Type B pancreatic cell (in vitro differentiated cells): ENCODE measurements at regions not wholly inside any gene's neighbourhood (a gene's known extent, or its start where the extent isn't known, plus 50 kb on each side); places are given as distances from the start of the nearest gene placed in this dataset.

Experiments
- DNase-seq: peaks from one replicate; pipeline ENCODE4 v3.0.0; 2021; ENCODE audit warnings: mixed read lengths; ENCODE audit not compliant: unreplicated experiment; ENCODE audit errors: extremely low spot score
- H3K27ac Mint-ChIP-seq: 2 replicates; pipeline ENCODE4 v1.8.0; 2021; ENCODE audit warnings: mild to moderate bottlenecking, mixed read lengths
- H3K27me3 Mint-ChIP-seq: 2 replicates; pipeline ENCODE4 v1.8.0; 2021; ENCODE audit warnings: mixed read lengths
- H3K36me3 Mint-ChIP-seq: 2 replicates; pipeline ENCODE4 v1.8.0; 2021; ENCODE audit warnings: mixed read lengths
- H3K4me1 Mint-ChIP-seq: one replicate; pipeline ENCODE4 v1.8.0; 2021; ENCODE audit warnings: mixed read lengths; ENCODE audit not compliant: unreplicated experiment
- H3K4me3 Mint-ChIP-seq: 2 replicates; pipeline ENCODE4 v1.8.0; 2021; ENCODE audit warnings: mild to moderate bottlenecking, mixed read lengths
- H3K9me3 Mint-ChIP-seq: 2 replicates; pipeline ENCODE4 v1.8.0; 2021; ENCODE audit warnings: mixed read lengths
- TF ChIP-seq, protein P1 (sequence below): fragments of 200-600 bp; sonication (generic); conservative IDR thresholded peaks from 2 replicates; pipeline ENCODE4 v1.5.0; 2021; ENCODE audit warnings: antibody characterized with exemption, mild to moderate bottlenecking

DNA sequence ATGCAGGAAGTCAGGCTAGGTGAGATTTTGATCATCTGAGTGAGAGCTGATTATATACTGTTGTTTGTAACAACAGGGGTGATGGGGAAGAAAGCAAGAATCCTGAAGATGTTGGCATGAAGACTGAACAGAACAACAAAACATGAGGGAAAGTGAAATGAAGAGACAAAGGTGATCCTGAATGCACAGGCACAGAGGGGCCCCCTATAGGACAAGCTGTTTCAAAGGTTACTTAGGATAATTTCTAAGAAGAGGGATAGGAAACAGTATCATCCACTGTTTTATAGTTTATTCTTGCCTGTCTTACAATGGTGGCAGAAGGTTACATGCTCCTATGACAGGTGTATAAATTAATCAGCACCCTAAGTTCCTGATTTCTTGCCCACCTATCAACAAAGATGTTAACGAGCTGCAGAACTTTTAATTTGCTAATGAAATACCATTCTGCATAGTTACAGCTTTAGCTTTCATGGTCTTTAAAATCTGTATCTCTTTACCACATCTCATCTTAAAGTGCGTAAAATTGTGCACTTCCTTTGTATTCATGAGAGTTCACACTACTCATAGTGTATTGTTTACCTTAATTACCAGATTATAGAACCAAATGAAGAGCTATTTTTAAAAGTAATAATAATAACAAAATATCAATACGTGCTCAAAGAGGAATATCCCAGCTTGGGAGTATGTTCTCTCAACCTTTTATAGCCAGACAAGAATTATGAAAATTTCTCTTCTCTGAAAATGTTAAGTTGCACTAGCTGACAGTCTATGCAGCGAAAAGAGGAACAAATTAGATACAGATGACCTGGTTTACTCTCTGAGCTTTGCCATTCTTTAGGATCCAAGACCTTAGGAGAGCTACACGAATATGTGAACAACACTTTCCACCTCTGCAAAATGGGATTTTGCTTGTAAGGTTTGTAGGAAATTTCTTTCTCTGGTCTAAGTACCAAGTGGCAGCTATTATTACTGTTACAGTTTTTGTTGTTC lies 192.5 kb downstream of the EDN1 start:
- DNase-seq: no peak
- peaks cover 4% of the 10 kb centered on the region for H3K9me3 Mint-ChIP-seq
- H3K4me3 Mint-ChIP-seq: no peak overlapping the region
- no peak overlapping the region for H3K27ac Mint-ChIP-seq
- TF ChIP-seq, protein P1, sequence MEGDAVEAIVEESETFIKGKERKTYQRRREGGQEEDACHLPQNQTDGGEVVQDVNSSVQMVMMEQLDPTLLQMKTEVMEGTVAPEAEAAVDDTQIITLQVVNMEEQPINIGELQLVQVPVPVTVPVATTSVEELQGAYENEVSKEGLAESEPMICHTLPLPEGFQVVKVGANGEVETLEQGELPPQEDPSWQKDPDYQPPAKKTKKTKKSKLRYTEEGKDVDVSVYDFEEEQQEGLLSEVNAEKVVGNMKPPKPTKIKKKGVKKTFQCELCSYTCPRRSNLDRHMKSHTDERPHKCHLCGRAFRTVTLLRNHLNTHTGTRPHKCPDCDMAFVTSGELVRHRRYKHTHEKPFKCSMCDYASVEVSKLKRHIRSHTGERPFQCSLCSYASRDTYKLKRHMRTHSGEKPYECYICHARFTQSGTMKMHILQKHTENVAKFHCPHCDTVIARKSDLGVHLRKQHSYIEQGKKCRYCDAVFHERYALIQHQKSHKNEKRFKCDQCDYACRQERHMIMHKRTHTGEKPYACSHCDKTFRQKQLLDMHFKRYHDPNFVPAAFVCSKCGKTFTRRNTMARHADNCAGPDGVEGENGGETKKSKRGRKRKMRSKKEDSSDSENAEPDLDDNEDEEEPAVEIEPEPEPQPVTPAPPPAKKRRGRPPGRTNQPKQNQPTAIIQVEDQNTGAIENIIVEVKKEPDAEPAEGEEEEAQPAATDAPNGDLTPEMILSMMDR: peak; percentile 35
- peaks cover 11% of the 10 kb centered on the region for H3K4me1 Mint-ChIP-seq
- no peaks in the 10 kb centered on the region for H3K36me3 Mint-ChIP-seq
- no peaks in the 10 kb centered on the region for H3K27me3 Mint-ChIP-seq

DNA sequence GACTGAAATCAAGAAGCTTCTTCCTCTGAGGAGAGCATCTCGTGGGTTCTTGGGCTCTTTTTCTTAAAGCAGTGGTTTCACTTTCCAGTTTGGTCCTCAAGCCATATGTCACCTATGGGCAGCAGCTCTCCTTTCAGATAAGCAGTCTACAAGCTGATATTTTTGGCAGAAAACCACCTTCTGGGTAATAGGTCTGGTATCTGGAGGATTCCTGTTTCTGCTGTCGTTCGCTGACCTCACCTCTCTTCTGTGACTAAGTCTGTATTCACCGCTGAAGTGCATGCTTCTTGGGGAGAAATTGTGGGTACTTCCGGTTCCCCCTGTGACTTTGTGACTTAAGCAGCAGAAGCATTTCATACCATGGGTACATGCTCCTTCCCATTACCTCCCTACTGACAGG lies 193.6 kb downstream of the EDN1 start:
- Mint-ChIP-seq H3K27ac (no peak overlapping the region), H3K4me3 (no peak overlapping the region), H3K36me3 (no peaks in the 10 kb centered on the region), H3K9me3 (peaks cover 4% of the 10 kb centered on the region), H3K4me1 (peaks cover 11% of the 10 kb centered on the region), H3K27me3 (no peaks in the 10 kb centered on the region)
- no peak for DNase-seq
- TF ChIP-seq, protein P1: no peak

DNA sequence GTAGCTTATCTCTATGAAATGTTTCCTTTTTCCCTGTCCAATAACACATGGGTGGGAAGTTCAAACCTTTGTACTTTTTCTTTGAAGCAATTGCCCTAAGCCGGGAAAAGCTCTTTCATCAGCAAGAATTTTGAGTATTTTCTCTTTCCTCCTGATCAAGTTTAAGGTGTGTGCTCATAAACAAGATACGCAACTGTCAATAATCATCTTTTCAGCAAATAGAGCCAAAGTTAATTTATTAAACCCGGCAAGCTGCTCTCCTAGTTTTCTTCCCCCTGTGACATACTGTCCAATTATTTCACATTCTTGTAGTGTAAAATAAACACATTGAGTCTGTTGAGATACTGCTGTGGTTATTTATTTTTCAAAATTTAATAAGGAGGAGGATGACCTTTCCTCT lies 194.4 kb downstream of the EDN1 start:
- no peak overlapping the region for H3K27ac Mint-ChIP-seq
- no peaks in the 10 kb centered on the region for H3K36me3 Mint-ChIP-seq
- DNase-seq: no peak
- TF ChIP-seq, protein P1: no peak
- H3K9me3 Mint-ChIP-seq: peaks cover 4% of the 10 kb centered on the region
- no peaks in the 10 kb centered on the region for H3K27me3 Mint-ChIP-seq
- H3K4me3 Mint-ChIP-seq: no peak overlapping the region
- peaks cover 11% of the 10 kb centered on the region for H3K4me1 Mint-ChIP-seq

- H3K27me3 Mint-ChIP-seq: no peaks in the 10 kb centered on the region
- H3K36me3 Mint-ChIP-seq: no peaks in the 10 kb centered on the region
- H3K4me3 Mint-ChIP-seq: no peak overlapping the region
- no peak overlapping the region for H3K27ac Mint-ChIP-seq
- DNase-seq: no peak
- H3K9me3 Mint-ChIP-seq: no peaks in the 10 kb centered on the region
- TF ChIP-seq, protein P1: no peak
- H3K4me1 Mint-ChIP-seq: peaks cover 7% of the 10 kb centered on the region
Observed at GRCh38 chr6:12485226-12485764, 195.1 kb downstream of the EDN1 start.

GRCh38 chr6:12485837-12486236 lies 195.7 kb downstream of the EDN1 start:
- TF ChIP-seq, protein P1: no peak
- no peaks in the 10 kb centered on the region for H3K36me3 Mint-ChIP-seq
- no peak for DNase-seq
- no peak overlapping the region for H3K4me3 Mint-ChIP-seq
- no peak overlapping the region for H3K27ac Mint-ChIP-seq
- no peaks in the 10 kb centered on the region for H3K27me3 Mint-ChIP-seq
- H3K9me3 Mint-ChIP-seq: no peaks in the 10 kb centered on the region
- peaks cover 9% of the 10 kb centered on the region for H3K4me1 Mint-ChIP-seq
